GM12864 (cell line): ENCODE measurements at regions not wholly inside any gene's neighbourhood (a gene's known extent, or its start where the extent isn't known, plus 50 kb on each side); places are given as distances from the start of the nearest gene placed in this dataset.

ENCODE experiments used
- DNase-seq: peaks from one replicate; pipeline ENCODE4 v3.0.0-alpha.2; 2011; ENCODE audit warnings: low read depth
- H3K4me3 ChIP-seq: 2 replicates; pipeline ENCODE4 v1.5.1; 2011; ENCODE audit warnings: mild to moderate bottlenecking, low read depth, low read length, control low read depth
- TF ChIP-seq, protein P1 (sequence below): IDR thresholded peaks from 2 replicates; pipeline ENCODE4 v1.5.1; 2011; ENCODE audit warnings: low read depth, mild to moderate bottlenecking, moderate library complexity, low read length, control low read depth, inconsistent platforms; ENCODE audit errors: missing control alignments

DNA sequence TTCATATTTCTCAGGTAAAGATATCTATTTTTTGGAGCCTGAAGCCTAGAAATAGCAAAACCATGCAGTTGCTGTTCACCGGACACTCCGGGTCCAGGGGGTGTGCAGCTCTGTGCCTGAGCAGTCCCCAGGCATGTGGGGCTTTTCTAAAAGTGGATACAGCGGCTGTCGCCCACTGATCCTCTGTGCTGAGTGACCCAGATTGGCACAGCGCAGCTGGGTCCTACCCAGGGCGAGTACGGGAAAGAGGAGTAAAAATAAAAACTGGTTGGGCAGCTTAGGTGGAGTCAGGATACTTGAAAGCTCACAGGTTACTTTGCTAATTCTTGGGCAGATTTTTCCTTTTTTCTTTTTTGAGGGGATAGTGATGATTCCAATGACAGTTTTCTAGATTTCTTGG, 118.8 kb downstream of the UCHL1 start:
- no peak overlapping the region for H3K4me3 ChIP-seq
- DNase-seq = no peak
- TF ChIP-seq, protein P1, sequence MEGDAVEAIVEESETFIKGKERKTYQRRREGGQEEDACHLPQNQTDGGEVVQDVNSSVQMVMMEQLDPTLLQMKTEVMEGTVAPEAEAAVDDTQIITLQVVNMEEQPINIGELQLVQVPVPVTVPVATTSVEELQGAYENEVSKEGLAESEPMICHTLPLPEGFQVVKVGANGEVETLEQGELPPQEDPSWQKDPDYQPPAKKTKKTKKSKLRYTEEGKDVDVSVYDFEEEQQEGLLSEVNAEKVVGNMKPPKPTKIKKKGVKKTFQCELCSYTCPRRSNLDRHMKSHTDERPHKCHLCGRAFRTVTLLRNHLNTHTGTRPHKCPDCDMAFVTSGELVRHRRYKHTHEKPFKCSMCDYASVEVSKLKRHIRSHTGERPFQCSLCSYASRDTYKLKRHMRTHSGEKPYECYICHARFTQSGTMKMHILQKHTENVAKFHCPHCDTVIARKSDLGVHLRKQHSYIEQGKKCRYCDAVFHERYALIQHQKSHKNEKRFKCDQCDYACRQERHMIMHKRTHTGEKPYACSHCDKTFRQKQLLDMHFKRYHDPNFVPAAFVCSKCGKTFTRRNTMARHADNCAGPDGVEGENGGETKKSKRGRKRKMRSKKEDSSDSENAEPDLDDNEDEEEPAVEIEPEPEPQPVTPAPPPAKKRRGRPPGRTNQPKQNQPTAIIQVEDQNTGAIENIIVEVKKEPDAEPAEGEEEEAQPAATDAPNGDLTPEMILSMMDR = no peak

GRCh38 chr4:41377196-41377595, 120.5 kb downstream of the UCHL1 start:
- TF ChIP-seq, protein P1 = no peak

DNA sequence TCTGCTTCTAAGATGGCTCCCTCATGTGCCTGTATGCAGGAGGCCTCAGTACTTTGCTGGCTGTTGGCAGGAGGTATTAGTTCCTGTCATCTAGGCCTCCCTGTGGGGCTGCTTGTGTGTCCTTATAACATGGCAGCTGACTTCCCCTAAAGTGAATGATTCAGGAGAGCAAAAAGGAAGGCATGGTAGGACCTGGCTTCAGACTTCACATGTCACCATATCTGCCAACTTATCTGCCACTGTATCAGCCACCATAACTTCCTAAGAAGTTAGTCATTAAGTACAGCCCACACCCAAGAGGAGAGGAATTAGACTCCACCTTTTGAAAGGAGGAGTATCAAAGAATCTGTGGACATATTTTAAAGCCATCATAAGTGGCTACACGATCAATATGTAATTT, 122.5 kb downstream of the UCHL1 start:
- no peak overlapping the region for H3K4me3 ChIP-seq
- TF ChIP-seq, protein P1 = no peak
- no peak for DNase-seq

More at GRCh38 chr4:41377196-41377595, 120.5 kb downstream of the UCHL1 start:
- DNase-seq = no peak
- no peak overlapping the region for H3K4me3 ChIP-seq

- H3K4me3 ChIP-seq = no peak overlapping the region
- TF ChIP-seq, protein P1 = no peak
- DNase-seq = no peak
Observed at GRCh38 chr4:41380511-41381157, 123.9 kb downstream of the UCHL1 start.

GRCh38 chr4:41381384-41381783, 124.7 kb downstream of the UCHL1 start:
- TF ChIP-seq, protein P1 = no peak
- no peak for DNase-seq
- H3K4me3 ChIP-seq = no peak overlapping the region

DNA sequence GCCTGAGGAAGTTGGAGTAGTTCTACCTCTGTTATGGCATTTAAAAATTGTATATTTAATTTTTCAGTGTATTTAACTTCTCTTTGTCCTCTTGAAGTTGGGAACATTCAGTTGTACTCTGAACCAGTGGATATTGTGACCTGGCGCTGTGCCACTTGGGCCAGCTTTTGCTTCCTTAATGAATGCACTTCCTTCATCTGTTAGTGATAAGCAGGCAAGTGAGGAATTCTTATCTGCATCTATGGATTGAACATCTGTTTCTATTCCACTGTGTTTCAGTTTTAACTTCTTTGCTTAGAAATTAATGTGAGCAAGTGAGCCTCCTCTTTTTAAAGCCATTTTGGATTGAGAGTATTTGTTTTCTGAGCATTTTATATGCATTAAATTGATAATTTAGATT, 128.3 kb downstream of the UCHL1 start:
- DNase-seq = no peak
- TF ChIP-seq, protein P1 = no peak
- no peak overlapping the region for H3K4me3 ChIP-seq

- DNase-seq = no peak
- TF ChIP-seq, protein P1 = no peak
Observed at GRCh38 chr4:41385481-41385880, 128.8 kb downstream of the UCHL1 start.

More at GRCh38 chr4:41385481-41385880, 128.8 kb downstream of the UCHL1 start:
- H3K4me3 ChIP-seq = no peak overlapping the region
